ENCODE measurements at regions not wholly inside any gene's neighbourhood (a gene's known extent, or its start where the extent isn't known, plus 50 kb on each side); places are given as distances from the start of the nearest gene placed in this dataset.

DNA sequence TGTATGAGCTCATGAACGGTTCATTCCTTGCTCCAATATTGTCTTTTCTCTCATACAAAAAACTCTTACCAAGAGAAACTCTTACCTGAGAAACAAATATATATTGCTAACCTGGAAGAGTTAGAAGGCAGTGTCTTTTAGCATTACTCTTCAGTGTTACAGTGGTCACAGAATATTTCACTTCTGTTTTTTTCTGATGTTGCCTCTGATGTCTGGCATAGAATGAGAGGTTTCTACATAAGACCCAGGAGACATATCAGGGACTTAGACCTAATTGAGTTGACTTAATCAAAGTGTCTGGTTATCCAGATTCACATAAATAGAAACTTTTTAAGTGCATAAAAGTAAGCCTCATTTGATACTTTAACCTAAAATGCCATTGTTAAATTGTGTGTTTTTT, 923.8 kb downstream of the TTLL7 start:
- TF ChIP-seq, protein P1, sequence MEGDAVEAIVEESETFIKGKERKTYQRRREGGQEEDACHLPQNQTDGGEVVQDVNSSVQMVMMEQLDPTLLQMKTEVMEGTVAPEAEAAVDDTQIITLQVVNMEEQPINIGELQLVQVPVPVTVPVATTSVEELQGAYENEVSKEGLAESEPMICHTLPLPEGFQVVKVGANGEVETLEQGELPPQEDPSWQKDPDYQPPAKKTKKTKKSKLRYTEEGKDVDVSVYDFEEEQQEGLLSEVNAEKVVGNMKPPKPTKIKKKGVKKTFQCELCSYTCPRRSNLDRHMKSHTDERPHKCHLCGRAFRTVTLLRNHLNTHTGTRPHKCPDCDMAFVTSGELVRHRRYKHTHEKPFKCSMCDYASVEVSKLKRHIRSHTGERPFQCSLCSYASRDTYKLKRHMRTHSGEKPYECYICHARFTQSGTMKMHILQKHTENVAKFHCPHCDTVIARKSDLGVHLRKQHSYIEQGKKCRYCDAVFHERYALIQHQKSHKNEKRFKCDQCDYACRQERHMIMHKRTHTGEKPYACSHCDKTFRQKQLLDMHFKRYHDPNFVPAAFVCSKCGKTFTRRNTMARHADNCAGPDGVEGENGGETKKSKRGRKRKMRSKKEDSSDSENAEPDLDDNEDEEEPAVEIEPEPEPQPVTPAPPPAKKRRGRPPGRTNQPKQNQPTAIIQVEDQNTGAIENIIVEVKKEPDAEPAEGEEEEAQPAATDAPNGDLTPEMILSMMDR (conservative IDR thresholded peaks at IDR 0.05): no peak
- TF ChIP-seq ZFX (IDR thresholded peaks at IDR 0.05): no peak
- H3K27ac ChIP-seq: no peak overlapping the region

DNA sequence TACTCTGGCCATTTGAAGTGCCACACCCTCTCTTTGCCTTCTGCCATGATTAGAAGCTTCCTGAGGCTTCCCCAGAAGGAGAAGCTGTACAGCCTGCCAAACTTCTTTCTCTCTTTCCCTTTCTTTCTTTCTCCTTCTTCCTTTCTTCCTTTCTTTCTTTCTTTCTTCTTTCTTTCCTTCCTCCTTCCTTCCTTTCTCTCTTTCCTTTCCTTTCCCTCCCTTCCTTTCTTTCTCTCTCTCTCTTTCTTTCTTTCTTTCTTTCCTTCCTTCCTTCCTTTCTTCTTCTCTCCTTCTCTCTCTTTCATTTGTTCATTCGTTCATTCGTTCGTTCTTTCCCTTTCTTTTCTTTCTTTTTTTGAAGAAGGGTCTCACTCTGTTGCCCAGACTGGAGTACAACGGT, 931.0 kb downstream of the TTLL7 start:
- TF ChIP-seq ZFX (IDR thresholded peaks at IDR 0.05): no peak
- TF ChIP-seq, protein P1 (conservative IDR thresholded peaks at IDR 0.05): no peak
- H3K27ac ChIP-seq: no peak overlapping the region

DNA sequence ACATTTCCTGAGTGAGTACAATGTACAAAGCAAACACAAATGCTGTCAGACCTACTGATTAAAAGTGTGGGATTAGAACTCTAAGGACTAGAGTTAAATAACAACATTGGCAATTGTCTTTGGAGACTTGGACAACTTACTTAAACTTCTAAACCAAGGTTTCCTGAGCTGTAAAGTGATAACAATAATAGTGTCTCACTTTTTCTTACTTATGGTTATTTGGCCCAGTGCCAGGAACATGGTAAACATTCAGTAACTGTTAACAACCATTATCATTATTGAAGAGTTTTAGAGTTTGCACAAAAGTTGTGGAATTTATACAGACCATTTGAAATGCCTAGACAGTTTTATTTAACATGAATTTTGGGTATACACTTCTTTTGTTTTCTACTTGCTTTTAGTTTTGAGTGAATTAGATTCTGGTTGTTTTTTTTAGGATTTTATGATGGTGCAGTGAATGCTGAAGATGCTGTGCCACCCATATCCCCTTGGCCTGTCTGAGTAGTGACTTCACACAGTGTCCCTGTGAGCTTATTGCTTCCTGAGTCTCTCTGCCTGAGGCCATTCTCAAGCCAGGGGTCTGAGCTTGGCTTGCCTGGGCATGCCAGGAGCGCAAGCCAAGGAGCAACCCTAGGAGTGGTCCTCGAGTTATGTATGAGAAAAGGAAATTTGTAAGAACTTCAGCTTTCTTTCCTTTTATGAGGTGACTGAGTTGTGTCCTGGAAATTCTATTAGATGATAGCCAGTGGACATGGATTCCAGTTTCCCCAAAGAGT, 932.8 kb downstream of the TTLL7 start:
- H3K27ac ChIP-seq: no peak overlapping the region
- TF ChIP-seq, protein P1 (conservative IDR thresholded peaks at IDR 0.05): no peak
- no peak for TF ChIP-seq ZFX (IDR thresholded peaks at IDR 0.05)

DNA sequence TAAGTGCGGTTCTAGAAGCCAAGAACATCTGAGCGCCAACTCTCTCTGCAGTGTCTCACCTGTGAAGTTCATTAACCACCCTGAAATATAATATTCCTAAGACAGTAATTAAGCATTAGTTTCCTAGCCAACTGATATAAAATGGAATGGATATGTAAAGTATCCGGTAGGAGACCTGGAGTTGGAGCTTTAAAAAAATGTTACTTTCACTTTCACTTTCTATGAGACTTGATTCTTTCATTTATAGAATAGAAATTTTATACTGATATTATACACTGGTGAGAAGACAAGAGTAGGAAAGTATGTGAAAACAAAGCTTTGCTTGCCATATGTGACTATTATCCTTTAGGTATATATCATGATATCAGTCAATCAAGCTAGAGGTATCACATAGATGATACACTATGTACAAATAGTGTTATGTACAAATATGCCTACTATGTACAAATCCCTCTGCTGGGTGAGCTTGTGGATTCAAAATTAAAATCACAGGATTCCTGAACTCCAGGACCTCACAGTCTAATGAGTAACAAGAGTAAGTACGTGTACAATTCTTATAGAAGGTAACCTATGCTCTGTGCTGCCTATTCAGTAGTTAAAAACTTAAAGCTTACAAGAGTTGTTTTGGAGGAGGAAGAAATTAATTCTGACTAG, 934.2 kb downstream of the TTLL7 start:
- H3K27ac ChIP-seq: no peak overlapping the region
- TF ChIP-seq ZFX (IDR thresholded peaks at IDR 0.05): no peak
- TF ChIP-seq, protein P1 (conservative IDR thresholded peaks at IDR 0.05): no peak

DNA sequence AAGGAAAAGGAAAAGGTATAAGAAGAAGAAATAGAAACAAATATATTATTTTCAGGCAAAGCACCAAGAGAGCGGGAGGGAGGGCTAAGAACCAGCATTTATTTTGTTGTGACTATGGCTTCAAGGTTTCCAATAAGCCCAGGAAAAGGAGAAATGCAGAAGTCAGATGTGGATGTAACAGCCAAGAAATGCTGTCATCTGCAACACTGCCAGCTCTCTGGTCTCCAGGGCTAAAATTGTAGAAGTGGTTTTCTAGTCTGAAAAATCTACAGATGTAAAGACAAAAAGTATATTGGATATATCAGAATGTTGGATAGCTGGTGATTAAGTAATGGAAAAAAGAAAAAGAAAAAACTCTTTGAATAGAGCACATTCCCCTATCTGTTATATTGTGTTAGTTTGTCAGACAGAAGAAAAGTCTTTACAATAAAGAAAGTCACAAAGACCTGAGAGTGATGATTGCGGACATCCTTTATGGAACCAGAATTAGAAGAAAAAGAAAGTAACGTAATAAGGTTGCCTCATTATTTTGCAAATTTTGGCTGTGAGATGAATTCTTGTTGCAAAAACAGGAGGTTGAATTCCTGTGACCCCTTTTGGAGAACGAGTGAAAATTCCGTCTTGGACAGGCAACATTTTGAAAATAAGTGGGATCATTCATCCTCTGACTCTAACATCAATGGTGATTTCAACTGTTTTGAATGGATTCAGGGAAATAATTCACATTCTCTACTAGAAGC, 938.1 kb downstream of the TTLL7 start:
- TF ChIP-seq, protein P1 (conservative IDR thresholded peaks at IDR 0.05): no peak
- TF ChIP-seq ZFX (IDR thresholded peaks at IDR 0.05): no peak

DNA sequence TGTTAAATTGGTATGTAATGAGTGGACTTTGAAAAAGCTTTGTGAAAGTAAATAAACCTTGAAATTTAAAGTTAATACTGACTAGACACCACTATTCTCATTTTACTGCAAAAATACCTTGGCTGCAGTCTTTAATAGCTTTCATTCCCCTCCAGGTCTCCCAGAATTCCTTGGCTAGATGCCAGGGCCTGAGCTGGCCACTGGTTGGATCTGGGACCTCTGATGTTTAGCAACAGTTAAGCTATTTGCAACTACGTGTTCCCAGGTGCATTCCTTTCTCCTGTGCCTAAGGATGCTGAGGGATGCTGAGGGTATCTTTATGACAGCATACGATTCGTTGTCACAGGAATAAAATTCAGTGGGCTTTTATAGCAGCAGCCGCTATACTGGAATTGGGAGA, 938.7 kb downstream of the TTLL7 start:
- TF ChIP-seq, protein P1 (conservative IDR thresholded peaks at IDR 0.05): no peak
- TF ChIP-seq ZFX (IDR thresholded peaks at IDR 0.05): no peak
- H3K27ac ChIP-seq: no peak overlapping the region

More for the DNA sequence above, 938.1 kb downstream of the TTLL7 start:
- H3K27ac ChIP-seq: no peak overlapping the region

DNA sequence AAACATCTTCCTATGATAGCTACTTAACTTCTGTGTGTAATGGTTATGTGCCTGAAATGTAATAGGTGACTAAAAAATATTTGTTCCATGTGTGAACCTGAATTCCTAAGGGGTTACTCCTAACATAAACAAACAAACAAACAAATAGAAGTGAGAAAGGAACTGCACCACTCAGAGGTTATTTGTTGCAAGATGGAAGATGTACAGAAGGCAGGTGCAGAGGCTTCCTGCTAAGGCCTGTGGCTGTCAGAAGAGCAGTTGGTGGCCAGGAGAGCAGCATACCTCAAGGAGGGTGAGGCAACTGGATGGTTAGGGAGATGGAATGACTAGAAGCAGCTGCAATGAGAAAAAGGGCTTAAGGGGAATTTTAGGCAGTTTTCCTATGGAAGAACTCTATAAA, 940.6 kb downstream of the TTLL7 start:
- H3K27ac ChIP-seq: no peak overlapping the region
- no peak for TF ChIP-seq ZFX (IDR thresholded peaks at IDR 0.05)
- TF ChIP-seq, protein P1 (conservative IDR thresholded peaks at IDR 0.05): no peak

All from C4-2B (cell line).